ENCODE measurements at regions not wholly inside any gene's neighbourhood (a gene's known extent, or its start where the extent isn't known, plus 50 kb on each side); places are given as distances from the start of the nearest gene placed in this dataset.
"Not testable (repeated sequence)": the region's sequence is repeated elsewhere in the genome, so short reads cannot be mapped to it uniquely, and the experiment has no call there.

- no peak for DNase-seq
These were observed 295.4 kb upstream of the STXBP5 start for GRCh38 chr6:146908786-146909185.

- no peak for DNase-seq
These were observed 294.8 kb upstream of the STXBP5 start for GRCh38 chr6:146909376-146909775.

- no peak for DNase-seq
These were observed 294.3 kb upstream of the STXBP5 start for GRCh38 chr6:146909886-146910285.

DNA sequence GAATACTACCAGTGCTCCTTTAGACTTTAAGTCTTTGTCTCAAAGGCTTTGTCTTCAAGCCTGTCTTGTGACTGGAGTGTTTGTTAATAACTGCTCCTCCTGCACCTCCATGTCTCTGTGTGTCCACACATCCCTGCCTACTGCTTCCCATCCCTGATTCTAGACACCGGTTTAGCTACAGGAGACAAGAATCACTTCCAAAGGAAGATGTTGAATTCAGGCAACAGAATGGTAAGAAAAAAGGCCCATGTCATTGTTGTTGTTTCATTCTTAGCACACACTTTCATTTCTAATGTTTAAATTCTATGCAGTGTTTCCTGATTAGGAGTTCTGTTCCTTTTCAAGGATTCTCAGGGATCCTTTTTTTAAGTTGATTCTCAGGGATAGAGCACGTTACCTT is 293.6 kb upstream of the STXBP5 start:
- no peak for DNase-seq

DNA sequence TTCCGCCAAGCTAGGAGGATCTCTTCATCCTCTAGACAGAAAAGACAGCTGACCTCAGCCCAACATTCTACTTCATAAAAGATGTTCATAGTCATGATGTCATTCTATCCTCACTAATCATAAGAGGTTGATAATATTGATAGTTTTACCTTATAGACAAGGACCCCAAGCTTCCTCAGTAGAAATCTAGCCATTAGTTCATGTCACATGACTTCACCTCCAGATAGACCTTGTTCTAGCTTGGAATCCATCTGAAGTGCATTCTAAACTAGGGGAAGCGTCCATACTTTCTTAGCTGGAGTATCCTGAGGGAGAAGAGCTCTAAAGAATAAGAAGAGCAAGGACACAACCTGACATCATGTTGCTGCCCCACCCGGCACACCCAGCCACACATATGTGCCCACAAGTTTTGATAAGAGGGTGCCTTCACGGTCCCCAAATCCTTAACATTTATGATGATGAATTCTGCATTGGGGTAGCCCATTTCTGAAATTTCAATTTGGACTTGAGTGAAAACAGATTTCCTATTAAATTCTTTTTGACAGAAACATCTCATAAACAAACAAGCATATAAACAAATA is 292.5 kb upstream of the STXBP5 start:
- DNase-seq: no peak

- DNase-seq: peak; percentile 14
These were observed 291.2 kb upstream of the STXBP5 start for GRCh38 chr6:146912730-146913685.

DNA sequence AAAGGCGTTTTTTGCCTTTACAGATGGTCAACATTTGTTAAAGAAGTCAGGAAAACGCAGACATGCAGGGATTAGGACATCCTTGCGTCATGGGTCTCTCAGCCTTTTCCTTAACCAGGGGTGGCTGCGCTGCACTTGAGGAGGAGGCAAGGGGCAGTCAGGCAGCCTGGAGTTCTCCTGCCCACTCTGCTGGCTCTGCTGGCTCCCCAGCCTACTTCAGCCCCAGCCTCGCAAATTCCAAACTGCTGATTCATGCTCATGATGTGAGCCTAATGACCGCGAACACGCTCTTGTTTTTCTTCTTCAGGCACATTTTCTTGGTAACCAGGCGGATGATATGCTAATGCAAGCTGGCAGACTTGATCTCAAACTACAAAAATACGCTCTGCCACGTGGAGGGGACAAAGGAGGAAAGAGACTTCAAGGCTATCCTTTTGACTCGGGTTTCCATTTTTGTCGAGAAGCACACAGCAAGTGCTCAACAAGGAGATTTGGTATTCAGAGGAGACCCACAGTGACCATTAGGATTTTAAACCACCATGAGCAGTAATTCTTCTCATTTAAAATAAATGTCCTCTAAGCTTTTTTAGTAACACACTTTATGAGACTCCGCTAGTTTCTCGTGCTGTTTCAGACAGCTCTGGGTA is 290.3 kb upstream of the STXBP5 start:
- peak; percentile 99 for DNase-seq

- peak; percentile 98 for DNase-seq
These were observed 289.4 kb upstream of the STXBP5 start for GRCh38 chr6:146914489-146915483.

GRCh38 chr6:146915671-146916127 is 288.5 kb upstream of the STXBP5 start:
- peak; percentile 68 for DNase-seq

- no peak for DNase-seq
These were observed 287.7 kb upstream of the STXBP5 start for GRCh38 chr6:146916435-146917025.

DNA sequence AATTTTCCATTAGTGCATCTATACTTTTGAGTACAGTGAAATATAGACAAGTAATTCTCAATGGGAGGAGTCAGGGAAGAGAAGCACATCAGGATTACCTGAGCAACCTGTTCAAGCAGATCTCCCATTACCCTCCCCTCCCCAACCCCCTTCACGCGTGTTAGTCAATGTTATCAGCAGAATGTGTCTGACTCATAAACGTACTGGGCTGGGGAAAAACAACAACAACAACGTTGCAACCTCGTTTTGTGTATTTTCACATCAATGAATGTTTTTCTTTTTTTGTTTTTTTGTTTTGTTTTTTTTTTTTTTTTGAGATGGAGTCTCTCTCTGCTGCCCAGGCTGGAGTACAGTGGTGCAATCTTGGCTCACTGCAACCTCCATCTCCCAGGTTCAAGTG is 287.0 kb upstream of the STXBP5 start:
- DNase-seq: no peak

- no peak for DNase-seq
These were observed 286.2 kb upstream of the STXBP5 start for GRCh38 chr6:146917979-146918378.

DNA sequence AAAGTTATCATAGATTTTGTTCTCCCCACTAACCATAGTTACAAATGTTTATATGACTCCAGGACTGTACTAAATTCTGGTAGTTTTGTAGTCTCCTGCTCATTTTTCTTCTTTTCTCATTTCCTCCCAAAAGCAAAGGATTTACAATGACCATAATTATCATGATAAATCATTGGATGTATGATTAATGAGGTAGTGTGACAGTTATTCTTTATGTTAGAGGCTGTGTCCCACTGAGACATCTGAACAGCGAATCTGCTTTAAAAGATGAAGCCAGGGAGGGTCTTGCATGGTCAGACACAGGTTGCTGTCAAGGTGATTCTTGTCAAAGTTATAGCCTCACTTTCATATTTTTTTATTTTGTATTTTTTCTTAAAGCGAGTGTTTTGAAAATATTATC is 285.2 kb upstream of the STXBP5 start:
- no peak for DNase-seq

DNA sequence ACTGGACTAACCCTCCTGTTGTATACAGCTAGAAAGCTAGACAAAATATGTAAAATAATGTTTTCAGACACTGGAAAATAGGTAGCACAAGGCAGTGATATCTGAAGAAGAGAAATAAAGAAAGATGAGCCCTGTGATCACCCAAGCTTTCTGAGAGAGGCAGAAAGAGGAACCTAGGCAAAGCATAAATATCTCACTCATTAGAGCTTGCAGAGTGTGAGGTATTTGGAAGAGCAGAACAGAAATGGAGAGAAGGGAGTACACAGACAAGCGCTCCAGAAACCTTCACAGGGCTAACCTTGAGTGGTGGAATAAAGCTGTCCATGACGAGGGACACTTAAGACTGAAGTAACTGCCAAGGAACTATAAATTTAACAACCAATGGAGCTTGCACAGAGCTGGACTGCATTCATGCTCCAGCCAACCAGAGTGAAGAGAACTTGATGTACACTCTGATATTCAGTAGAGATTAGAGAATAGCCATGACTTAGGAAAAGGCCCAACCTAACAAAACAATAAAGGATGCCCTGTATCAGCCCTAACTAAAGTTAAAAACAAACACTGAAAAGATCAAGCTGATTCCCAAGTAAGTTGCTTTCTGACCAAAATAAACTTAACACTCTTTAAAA is 280.9 kb upstream of the STXBP5 start:
- no peak for DNase-seq

DNA sequence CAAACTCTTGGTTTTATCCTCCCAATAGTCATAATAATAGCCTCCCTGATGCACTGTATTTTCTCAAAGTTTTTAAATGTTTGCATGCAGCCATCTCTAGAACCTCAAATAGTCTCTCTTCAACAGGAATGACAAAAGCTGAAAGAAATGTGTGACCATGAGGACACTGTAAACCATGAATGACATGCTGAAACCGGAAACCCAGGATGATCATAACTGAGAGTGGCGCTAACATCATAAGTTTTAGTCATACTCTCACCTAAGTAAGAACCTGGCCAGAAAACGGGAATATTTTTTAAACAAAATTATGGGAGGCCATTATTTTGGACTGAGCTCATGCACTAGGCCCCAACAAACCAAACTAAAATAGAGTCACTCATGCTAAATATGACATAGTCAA is 278.4 kb upstream of the STXBP5 start:
- no peak for DNase-seq

DNA sequence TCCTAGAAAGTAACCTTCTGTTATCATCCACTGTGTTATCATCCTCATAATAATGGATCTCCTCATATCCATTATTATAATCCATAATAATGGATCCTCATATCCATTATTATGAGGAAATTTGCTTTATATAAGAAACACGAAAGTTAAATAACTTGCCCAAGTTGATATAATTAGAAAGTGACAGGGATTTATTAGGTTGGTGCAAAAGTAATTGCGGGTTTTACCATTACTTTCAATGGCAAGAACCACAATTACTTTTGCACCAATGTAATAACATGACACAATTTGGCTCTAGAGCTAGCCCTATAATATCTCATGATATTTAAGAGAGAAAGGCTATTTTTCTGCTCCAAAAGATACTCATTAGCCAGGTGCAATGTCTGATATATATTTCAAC is 275.7 kb upstream of the STXBP5 start:
- DNase-seq: no peak

- no peak for DNase-seq
These were observed 273.0 kb upstream of the STXBP5 start for GRCh38 chr6:146931214-146931613.

GRCh38 chr6:146937316-146937715 is 266.9 kb upstream of the STXBP5 start:
- no peak for DNase-seq

GRCh38 chr6:146938266-146938665 is 266.0 kb upstream of the STXBP5 start:
- DNase-seq: no peak

- DNase-seq: not testable (repeated sequence)
These were observed 264.8 kb upstream of the STXBP5 start for GRCh38 chr6:146939456-146939855.

DNA sequence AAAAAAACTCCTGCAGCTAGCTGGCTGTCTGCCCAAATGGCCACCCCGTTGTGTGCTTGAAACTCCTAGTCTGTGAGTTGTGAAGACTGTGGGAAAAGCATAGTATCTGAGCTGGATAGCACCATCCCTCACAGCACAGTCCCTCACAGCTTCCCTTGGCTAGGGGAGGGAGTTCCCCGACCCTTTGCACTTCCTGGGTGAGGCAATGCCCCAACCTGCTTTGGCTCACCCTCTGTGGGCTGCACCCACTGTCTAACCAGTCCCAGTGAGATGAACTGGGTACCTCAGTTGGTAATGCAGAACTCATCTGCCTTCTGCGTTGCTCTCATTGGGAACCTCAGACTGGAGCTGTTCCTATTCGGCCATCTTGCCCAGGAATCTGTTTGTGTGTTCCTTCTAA is 260.6 kb upstream of the STXBP5 start:
- no peak for DNase-seq

DNA sequence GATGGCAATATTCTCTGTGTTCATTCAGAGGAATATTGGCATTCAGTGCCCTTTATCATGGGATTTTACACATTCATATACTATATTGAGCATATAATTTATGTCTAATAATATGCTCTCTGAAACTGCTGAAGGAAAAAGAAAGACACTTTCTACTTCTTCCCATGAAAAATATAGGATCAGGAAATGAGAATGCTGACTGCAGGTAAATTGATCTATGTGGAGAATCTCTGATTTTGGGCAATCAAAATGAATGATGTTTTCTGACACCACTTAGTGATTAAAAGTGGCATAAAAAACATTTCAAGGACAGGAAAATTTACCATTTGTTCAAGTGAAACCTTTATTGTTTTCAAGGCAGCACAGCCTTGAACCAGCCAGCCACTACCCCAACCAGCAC is 260.1 kb upstream of the STXBP5 start:
- no peak for DNase-seq
